ENCODE measurements at regions not wholly inside any gene's neighbourhood (a gene's known extent, or its start where the extent isn't known, plus 50 kb on each side); places are given as distances from the start of the nearest gene placed in this dataset.

DNA sequence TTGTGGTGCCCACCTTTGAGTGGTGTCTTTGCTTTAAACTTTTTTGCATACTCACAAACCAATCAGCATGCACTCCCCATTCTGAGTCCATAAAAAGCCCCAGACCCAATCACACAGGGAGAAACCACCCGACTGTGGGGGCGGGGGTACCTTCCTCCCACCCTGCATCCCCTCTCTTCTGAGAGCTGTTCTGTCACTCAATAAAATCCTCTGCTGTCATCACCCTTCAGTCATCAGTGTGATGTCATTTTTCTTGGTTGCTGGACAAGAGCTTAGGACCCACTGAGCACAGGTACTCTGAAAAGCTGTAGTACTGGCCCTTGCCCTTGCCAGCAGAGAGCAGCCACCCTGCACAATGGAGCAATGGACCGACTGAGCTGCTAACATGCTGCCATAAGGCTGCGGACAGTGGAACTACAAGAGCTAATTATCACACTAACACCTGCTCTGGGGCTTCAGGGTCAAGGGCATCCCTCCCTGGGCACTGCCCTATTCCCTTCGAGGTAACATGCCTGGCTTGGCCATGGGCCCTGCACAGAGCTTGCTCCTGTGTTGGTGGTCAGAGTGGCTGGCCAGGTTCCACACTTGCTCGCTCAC lies 62.9 kb upstream of the PGRMC2 start:
- TF ChIP-seq POLR2AphosphoS5 (IDR thresholded peaks at IDR 0.05; ENCODE audit: low read depth) (no peak), GABPA (IDR thresholded peaks at IDR 0.05; ENCODE audit: low read depth) (no peak), SPI1 (IDR thresholded peaks at IDR 0.05; ENCODE audit: borderline replicate concordance, low read depth) (no peak)
- TF ChIP-seq, protein P1, sequence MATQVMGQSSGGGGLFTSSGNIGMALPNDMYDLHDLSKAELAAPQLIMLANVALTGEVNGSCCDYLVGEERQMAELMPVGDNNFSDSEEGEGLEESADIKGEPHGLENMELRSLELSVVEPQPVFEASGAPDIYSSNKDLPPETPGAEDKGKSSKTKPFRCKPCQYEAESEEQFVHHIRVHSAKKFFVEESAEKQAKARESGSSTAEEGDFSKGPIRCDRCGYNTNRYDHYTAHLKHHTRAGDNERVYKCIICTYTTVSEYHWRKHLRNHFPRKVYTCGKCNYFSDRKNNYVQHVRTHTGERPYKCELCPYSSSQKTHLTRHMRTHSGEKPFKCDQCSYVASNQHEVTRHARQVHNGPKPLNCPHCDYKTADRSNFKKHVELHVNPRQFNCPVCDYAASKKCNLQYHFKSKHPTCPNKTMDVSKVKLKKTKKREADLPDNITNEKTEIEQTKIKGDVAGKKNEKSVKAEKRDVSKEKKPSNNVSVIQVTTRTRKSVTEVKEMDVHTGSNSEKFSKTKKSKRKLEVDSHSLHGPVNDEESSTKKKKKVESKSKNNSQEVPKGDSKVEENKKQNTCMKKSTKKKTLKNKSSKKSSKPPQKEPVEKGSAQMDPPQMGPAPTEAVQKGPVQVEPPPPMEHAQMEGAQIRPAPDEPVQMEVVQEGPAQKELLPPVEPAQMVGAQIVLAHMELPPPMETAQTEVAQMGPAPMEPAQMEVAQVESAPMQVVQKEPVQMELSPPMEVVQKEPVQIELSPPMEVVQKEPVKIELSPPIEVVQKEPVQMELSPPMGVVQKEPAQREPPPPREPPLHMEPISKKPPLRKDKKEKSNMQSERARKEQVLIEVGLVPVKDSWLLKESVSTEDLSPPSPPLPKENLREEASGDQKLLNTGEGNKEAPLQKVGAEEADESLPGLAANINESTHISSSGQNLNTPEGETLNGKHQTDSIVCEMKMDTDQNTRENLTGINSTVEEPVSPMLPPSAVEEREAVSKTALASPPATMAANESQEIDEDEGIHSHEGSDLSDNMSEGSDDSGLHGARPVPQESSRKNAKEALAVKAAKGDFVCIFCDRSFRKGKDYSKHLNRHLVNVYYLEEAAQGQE (IDR thresholded peaks at IDR 0.05; ENCODE audit: insufficient replicate concordance, low read depth) = no peak
- TF ChIP-seq, protein P2, sequence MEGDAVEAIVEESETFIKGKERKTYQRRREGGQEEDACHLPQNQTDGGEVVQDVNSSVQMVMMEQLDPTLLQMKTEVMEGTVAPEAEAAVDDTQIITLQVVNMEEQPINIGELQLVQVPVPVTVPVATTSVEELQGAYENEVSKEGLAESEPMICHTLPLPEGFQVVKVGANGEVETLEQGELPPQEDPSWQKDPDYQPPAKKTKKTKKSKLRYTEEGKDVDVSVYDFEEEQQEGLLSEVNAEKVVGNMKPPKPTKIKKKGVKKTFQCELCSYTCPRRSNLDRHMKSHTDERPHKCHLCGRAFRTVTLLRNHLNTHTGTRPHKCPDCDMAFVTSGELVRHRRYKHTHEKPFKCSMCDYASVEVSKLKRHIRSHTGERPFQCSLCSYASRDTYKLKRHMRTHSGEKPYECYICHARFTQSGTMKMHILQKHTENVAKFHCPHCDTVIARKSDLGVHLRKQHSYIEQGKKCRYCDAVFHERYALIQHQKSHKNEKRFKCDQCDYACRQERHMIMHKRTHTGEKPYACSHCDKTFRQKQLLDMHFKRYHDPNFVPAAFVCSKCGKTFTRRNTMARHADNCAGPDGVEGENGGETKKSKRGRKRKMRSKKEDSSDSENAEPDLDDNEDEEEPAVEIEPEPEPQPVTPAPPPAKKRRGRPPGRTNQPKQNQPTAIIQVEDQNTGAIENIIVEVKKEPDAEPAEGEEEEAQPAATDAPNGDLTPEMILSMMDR (IDR thresholded peaks at IDR 0.05; ENCODE audit: insufficient read depth, low read length) = no peak
- no peaks in the 10 kb centered on the region for H3K27me3 ChIP-seq (ENCODE audit: insufficient read depth, poor library complexity, severe bottlenecking)
- no peak overlapping the region for H3K4me3 ChIP-seq (replicated peaks; ENCODE audit: insufficient read depth, low read length)
- no peak for DNase-seq (ENCODE audit: low read depth in 1 of 2, low spot score in 1 of 2)
- no peak overlapping the region for H3K27ac ChIP-seq (replicated peaks)

- no peak for DNase-seq (ENCODE audit: low read depth in 1 of 2, low spot score in 1 of 2)
- no peak overlapping the region for H3K27ac ChIP-seq (replicated peaks)
- H3K4me3 ChIP-seq (replicated peaks; ENCODE audit: insufficient read depth, low read length) = no peak overlapping the region
- TF ChIP-seq, protein P1 (IDR thresholded peaks at IDR 0.05; ENCODE audit: insufficient replicate concordance, low read depth) = no peak
- TF ChIP-seq, protein P2 (IDR thresholded peaks at IDR 0.05; ENCODE audit: insufficient read depth, low read length) = no peak
- no peak for TF ChIP-seq POLR2AphosphoS5 (IDR thresholded peaks at IDR 0.05; ENCODE audit: low read depth)
- TF ChIP-seq GABPA (IDR thresholded peaks at IDR 0.05; ENCODE audit: low read depth) = no peak
- TF ChIP-seq SPI1 (IDR thresholded peaks at IDR 0.05; ENCODE audit: borderline replicate concordance, low read depth) = no peak
- H3K27me3 ChIP-seq (ENCODE audit: insufficient read depth, poor library complexity, severe bottlenecking) = no peaks in the 10 kb centered on the region
These were observed 62.3 kb upstream of the PGRMC2 start for GRCh38 chr4:128349921-128350320.

DNA sequence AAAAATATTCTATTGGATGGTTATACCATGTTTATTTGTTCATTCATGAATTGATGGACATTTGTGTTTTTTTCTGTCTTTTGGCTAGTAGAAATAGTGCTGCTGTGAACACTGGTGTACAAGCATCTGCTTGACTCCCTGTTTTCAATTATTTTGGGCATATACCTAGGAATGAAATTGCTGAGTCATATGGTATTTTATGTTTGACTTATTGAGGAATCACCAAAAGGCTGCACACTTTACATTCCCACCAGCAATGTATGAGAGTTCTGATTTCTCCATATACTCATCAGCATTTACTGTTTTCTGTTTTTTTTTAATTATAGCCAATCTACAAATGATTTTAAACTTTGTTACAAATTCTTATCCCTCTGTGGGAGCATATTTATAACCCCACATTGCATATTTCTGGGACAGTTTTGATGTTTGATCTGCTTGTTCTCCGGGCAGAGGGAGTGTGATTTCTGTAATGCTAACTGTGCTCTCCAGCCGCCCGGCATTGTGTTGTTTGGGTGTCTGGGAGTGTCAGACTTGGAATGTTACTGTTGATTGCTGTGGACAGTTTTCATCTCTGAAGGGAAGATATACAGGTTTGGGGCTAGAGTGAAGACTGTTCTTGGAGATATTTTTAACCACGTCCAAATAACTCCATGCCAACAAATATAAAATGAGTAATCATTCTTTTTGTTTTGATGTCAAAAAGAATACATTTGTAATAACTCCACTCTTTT lies 60.5 kb upstream of the PGRMC2 start:
- Histone ChIP-seq H3K4me3 (replicated peaks; ENCODE audit: insufficient read depth, low read length) (no peak overlapping the region), H3K27ac (replicated peaks) (no peak overlapping the region), H3K27me3 (ENCODE audit: insufficient read depth, poor library complexity, severe bottlenecking) (no peaks in the 10 kb centered on the region)
- TF ChIP-seq, protein P1 (IDR thresholded peaks at IDR 0.05; ENCODE audit: insufficient replicate concordance, low read depth) = no peak
- no peak for TF ChIP-seq SPI1 (IDR thresholded peaks at IDR 0.05; ENCODE audit: borderline replicate concordance, low read depth)
- TF ChIP-seq GABPA (IDR thresholded peaks at IDR 0.05; ENCODE audit: low read depth) = no peak
- TF ChIP-seq, protein P2 (IDR thresholded peaks at IDR 0.05; ENCODE audit: insufficient read depth, low read length) = no peak
- no peak for TF ChIP-seq POLR2AphosphoS5 (IDR thresholded peaks at IDR 0.05; ENCODE audit: low read depth)
- no peak for DNase-seq (ENCODE audit: low read depth in 1 of 2, low spot score in 1 of 2)
